Stimulated activated CD4-positive, alpha-beta T cell treated with anti-CD3 and anti-CD28 coated beads, Interleukin-4, amount 100 ng/mL, for 24 hours (primary cell): ENCODE measurements at regions not wholly inside any gene's neighbourhood (a gene's known extent, or its start where the extent isn't known, plus 50 kb on each side); places are given as distances from the start of the nearest gene placed in this dataset.

Experiments
- DNase-seq: peaks from one replicate; pipeline ENCODE4 v3.0.0-alpha.2; 2020

GRCh38 chr21:39051588-39051949 is 131.7 kb downstream of the PSMG1 start:
- DNase-seq, result no peak

- no peak for DNase-seq
These were observed 132.2 kb downstream of the PSMG1 start for GRCh38 chr21:39050841-39051587.

- no peak for DNase-seq
These were observed 134.7 kb downstream of the PSMG1 start for GRCh38 chr21:39048574-39048973.

GRCh38 chr21:39048064-39048463 is 135.2 kb downstream of the PSMG1 start:
- DNase-seq, result no peak

- DNase-seq, result no peak
These were observed 136.2 kb downstream of the PSMG1 start for GRCh38 chr21:39047046-39047445.

GRCh38 chr21:39046236-39046916 is 136.9 kb downstream of the PSMG1 start:
- DNase-seq, result no peak

GRCh38 chr21:39041816-39042215 is 141.4 kb downstream of the PSMG1 start:
- no peak for DNase-seq

GRCh38 chr21:39040494-39041110 is 142.6 kb downstream of the PSMG1 start:
- no peak for DNase-seq

- no peak for DNase-seq
These were observed 145.3 kb downstream of the PSMG1 start for GRCh38 chr21:39037807-39038405.

GRCh38 chr21:39036581-39036980 is 146.7 kb downstream of the PSMG1 start:
- DNase-seq, result no peak

GRCh38 chr21:39034590-39035536 is 148.4 kb downstream of the PSMG1 start:
- no peak for DNase-seq

GRCh38 chr21:39033878-39034589 is 149.2 kb downstream of the PSMG1 start:
- no peak for DNase-seq

GRCh38 chr21:39029900-39030884 is 153.1 kb downstream of the PSMG1 start:
- DNase-seq, result no peak

GRCh38 chr21:39029086-39029755 is 154.0 kb downstream of the PSMG1 start:
- no peak for DNase-seq

- no peak for DNase-seq
These were observed 158.1 kb downstream of the PSMG1 start for GRCh38 chr21:39025198-39025597.

GRCh38 chr21:39024538-39024937 is 158.7 kb downstream of the PSMG1 start:
- DNase-seq, result no peak

- DNase-seq, result no peak
These were observed 160.2 kb downstream of the PSMG1 start for GRCh38 chr21:39022863-39023693.

- no peak for DNase-seq
These were observed 160.8 kb downstream of the PSMG1 start for GRCh38 chr21:39022466-39022862.

- DNase-seq, result no peak
These were observed 161.2 kb downstream of the PSMG1 start for GRCh38 chr21:39022035-39022434.
